HG02852 (cell line): ENCODE measurements at regions not wholly inside any gene's neighbourhood (a gene's known extent, or its start where the extent isn't known, plus 50 kb on each side); places are given as distances from the start of the nearest gene placed in this dataset.
"Not testable (repeated sequence)": the region's sequence is repeated elsewhere in the genome, so short reads cannot be mapped to it uniquely, and the experiment has no call there.

Experiments used
- ATAC-seq: cut with Tn5 transposase; IDR thresholded peaks from one replicate; pipeline ENCODE4 v1.9.1; 2021; ENCODE audit warnings: mild to moderate bottlenecking, moderate library complexity; ENCODE audit not compliant: unreplicated experiment

DNA sequence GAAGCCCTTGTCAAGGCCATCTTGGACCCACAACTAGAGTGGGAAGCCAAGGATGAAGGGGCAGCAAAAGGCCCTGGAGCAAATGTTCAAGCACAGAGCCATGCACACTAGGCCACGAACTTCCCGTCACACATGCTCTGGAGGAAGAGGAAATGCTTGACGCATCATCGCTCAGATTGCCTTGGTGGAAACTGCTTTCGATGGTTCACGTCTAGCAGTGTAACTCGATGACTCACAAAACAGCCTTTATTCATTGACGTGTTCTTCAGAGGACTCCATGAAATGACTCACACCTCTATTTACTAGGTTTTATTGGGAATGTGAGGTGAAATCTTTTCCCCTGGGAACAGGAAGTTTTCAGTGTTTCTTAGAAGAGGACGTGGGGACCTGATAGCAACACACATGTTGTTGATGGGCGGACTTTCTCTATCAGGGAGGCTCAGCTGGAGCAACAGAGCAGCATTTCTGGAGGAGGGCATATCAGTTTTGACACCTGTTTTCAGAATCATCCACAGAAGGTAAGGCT, 79.8 kb upstream of the FLT1 start:
- no peak for ATAC-seq

DNA sequence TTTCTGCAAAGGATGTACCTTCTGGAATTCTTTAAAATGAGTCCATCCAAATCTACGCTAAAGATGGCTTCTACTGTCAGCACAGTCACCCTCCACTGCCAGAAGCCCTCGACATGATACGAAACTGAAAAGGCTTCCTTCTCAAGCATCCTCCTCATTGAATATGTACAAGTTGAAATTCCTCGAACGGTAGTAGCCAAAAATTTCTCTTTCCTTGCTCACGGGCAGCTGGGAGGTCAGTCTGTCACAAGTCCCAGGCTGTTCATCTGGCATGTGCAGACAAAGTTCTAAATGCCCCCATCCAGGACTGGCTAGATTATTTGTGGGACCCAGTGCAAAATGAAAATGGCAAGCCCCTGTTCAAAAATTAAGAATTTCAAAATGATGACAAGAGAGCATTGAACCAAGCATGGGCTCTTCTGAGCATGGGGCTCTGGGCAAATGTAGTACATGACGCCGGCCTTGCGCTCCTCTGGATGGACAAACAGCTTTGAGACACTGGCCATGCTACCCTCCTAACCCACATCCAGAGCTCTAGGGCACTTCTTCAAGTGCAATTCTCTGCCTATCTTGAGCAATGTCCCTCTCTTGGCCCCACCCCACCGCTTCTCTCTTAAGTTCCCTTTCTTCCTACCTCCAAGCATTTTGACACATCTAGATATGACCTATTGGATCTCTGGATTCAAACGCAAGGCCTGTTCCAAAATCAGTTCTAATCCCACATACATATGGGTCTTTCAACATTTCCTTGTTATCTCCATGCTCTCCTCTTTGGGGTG, 78.9 kb upstream of the FLT1 start:
- ATAC-seq = no peak

DNA sequence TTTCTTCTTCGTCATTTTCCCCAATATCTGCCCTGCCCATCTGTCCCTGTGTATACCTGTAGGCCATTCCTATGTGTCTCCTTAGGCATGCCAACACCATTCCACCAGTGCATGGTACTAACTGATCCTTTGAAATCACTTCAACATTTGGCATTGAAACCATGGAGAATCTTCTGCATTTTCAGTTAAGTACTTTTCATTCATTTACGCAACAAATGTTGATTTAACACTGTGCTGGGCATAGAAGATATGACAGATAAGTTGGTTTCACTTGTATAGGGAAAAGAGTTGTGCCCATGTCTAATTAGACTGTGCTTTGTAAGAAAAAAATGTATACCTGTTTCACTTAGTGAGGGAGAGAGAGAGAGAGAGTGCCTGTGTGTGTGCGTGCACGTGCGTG, 77.9 kb upstream of the FLT1 start:
- ATAC-seq = no peak

DNA sequence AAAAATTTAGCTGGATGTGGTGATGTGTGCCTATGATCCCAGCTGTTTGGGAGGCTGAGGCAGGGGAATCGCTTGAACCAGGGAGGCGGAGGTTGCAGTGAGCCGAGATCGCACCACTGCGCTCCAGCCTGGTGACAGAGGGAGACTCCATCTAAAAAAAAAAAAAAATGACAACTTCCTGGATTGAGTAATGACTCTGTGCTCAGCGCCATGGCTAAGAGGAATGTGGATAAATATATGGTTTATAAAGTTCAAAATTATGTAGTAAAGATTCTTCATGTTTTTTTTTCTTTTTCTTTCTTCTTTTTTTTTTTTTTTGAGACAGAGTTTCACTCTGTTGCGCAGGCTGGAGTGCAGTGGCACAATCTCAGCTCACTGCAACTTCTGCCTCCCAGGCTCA, 75.4 kb upstream of the FLT1 start:
- not testable (repeated sequence) for ATAC-seq

DNA sequence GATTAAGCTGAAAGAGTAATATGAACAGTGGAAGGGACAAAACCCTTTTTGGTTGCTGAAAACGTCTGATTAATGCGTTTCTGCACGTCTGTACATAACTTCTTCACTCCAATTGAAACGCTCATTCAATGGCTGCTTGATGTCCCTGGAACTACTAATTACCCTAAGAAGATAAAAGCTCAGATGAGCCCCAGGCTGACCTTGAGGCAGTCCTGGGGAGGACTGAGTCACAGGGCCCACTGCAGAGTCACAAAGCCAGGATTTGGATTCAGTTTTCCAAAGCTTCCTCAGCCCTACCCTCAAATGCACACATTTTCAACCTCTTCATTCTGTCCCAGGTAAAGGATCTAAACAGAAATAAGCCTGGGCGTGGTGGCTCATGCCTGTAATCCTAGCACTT, 75.0 kb upstream of the FLT1 start:
- no peak for ATAC-seq

DNA sequence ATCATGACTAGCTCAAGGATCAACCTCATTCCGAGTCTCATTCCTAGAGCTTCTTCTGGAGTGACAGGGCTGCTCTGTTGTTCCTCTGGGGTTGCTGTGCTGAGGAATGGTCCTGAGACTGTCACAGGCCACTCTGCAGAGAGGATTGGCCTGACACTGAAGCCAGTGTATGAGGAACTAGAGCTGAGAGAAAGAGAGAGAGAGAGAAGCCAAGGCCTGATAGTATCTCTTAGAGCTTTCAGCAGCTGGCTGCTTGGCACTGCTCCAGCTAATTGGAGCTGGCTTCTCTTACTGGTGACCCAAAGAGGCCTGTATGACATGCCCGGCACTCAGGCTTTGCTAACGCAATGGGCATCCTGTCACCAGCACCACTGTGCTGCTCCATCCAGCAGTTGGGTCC, 73.4 kb upstream of the FLT1 start:
- peak; percentile 79 for ATAC-seq

DNA sequence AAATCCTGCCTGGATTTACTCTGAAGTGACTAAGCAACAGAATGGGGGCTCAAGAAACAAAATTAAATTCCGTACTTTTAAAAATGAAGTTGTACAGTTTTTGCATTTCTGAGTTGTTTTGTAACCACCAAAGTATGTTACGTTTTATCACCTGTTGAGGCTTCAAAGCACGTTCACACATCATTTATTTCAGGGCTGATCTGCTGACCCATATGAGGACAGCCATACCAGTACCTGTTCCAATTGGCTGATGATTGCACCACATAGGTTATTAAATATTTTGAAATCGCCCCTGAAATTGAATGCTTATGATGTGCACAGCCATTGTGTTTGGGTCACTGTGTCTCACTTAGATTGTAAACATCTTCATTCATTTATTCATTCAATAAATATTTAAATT, 72.0 kb upstream of the FLT1 start:
- ATAC-seq = no peak

DNA sequence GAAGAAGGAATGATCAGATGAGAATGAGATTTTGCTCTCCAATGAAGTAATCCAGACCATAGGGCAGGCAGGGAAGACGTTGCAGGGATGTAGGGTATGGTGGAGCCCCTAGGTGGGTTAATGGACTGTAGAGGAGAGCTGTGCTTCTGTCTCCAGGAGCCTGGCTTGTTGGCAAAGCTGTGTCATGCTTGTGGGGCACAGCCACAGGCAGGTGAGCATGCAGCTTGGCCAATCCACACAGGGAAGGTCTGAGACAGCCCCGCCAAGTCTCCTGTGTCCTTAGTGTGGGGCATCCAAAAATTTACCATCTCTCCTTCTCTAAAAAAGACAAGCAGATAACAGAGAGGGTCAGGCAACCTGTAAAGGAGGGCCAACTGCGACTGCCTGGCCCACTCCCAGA, 71.4 kb upstream of the FLT1 start:
- ATAC-seq = no peak

DNA sequence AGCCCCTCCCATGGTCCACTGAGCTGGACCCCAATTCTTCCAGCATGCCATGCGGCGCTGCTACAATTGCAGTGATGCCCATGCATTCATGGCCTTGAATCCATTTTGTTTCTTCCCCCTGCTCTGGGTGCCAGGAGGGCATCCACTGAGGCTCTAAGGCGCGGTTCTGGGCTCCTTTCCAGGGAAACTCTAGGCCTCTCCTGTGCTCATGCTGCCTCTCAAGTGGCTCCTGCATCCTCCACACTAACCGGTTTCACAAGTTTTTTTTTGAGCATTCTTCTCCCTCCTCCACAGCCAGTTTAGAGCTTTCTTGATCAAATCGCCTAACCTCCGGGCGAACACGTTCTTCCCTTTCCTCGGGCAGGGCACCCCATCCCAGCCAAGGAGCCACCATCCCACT, 69.1 kb upstream of the FLT1 start:
- ATAC-seq = no peak

DNA sequence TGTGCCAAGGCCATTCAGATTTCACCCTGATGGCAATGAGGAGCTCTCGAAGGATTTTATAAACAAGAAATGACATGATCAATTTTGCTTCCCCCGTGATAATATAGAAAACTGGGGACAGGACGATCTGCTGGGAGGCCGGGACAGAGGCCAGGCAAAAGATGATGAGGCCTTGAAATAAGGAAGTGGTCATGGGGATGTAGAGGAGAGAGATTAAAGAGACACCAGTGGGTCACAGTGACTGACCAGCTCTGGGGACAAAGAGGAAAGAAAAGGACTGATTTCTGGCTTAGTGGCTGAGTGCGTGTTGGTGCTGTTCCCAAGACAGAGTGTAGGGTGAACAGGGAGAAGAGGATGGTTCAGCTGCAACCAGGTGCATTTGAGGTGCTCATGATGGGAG, 68.7 kb upstream of the FLT1 start:
- ATAC-seq = no peak

DNA sequence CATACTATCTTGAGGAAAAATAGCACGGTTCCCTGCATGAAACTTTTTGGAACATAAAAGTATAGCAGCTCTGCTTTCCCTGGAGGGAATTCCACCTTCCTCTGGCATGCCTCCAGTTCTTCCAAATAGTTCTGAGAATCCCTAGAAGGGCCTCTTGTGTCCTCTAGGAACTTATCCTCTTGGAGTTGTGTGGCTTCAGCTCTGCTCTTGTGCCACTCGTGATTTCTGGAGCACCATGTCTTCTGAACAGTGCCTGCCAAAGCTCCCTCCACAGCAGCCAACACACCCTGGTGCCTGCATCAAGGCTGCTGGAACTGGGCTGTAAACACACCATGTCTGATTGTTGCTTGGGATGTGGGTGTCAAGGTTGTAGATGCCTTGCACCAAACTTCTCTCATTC, 65.7 kb upstream of the FLT1 start:
- no peak for ATAC-seq

DNA sequence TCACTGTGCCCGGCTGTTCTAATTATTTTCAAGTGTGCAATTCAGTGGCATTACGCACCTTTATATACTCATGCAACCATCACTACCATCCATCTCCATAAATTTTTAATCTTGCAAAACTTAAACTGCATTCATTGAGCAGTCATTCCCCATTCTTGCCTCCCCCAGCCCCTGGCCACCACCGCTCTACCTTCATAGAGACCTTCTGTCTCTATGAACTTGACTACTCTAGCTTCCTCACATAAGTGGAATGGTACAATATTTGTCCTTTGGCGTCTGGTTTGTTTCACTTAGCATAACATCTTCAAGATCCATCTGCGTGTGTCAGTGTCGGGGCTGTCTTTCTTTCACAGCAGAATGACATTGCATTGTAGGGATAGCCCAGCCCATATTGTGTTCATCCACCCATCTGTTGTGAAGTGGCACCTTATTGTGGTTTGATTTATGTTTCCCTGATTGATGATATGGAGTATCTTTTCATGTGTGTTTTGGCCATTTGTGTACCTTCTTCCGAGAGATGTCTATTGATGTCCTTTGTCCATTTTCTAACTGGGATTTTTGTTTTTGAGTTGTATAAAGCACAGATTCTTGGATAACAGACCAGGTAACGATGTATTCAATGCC, 64.8 kb upstream of the FLT1 start:
- no peak for ATAC-seq

DNA sequence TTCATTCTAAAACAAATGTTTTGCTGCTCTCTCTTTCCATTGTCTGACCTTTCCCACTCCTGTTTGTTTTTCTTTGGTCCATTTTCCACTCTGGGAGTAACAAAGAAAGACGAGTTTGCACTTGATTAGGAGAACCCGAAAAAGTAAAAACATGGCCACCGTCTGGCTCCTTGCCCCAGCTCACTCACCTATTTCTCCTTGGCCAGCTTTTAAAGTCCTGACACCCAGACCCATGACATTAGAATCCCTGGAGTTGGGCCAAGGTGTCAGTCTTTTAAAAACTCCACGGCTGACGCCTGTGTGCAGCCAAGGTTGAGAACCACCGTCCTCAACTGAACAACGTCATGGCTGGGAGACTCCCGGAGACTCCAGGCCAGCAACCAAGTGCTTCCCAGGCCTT, 63.6 kb upstream of the FLT1 start:
- ATAC-seq = no peak

DNA sequence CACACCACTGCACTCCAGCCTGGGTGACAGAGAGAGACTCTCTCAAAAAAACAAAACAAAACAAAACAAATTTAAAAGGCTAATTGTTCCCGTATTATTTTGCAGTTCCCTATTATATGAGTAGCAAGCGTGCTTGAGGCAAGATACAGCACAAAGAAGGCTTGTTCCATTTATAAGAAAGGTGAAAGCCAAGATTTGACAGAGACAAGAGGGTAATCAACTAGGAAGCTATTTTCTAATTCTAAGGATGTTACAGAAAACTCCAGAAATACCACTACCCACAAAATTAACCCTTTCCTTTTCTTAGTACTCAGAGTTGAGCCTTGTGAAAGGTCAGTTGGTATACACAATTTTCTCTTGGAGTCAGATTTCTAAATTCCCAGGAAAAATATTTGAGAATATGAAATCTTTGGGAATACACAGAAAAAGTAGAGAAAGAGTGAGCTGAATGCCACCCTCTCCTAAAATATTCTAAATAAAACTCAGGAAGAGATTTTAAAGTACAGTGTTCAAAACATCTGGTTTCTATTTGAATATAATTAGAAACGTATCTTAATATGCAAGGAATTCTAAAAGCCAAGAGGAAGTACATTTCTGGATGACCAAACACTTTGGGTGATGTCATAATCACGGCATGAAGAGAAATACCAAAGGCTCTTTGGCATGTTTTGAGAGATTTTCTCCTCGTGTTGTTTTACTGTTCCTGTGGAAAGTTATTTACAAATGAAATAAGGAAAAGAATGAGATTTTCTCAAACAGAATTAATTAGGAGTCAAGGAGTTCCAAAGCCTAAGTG, 63.0 kb upstream of the FLT1 start:
- ATAC-seq = no peak

DNA sequence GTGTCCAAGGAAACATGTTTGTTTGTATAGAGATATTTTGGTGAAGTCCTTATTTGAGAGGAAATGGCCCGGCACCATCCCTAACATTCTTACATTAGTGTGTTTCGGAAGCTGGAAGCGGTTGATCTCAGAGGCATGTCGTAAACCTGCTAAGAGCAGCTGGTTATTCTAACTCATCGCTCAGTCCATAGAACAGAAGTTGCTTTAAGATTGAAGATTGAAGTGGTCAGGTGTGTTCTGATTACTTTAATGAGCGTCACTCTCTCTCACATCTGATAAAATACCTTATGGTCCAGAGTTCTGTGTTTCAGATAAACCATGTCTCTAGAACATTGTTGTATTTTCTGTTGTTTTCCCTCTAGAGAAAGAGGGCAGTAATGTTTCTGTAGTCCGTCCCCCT, 60.2 kb upstream of the FLT1 start:
- ATAC-seq = no peak

DNA sequence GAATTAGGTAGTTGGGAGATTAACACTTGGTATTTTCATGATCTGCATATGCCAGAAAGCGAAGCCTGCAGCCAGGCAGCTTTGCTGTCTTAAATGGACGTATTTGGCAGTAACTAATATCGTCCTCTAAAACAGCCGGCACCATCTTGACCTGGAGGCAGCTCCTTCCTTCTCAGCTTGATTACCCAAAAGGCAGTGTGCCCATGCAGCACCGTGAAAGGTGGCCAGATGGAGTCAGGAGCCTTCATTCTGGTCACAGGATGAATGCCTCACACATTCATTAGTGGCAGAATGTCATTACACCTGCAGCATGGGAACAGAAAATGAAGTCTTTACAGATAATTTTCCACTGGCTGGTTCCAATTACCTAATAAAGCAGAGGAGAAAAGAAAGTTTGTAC, 59.0 kb upstream of the FLT1 start:
- ATAC-seq = no peak

DNA sequence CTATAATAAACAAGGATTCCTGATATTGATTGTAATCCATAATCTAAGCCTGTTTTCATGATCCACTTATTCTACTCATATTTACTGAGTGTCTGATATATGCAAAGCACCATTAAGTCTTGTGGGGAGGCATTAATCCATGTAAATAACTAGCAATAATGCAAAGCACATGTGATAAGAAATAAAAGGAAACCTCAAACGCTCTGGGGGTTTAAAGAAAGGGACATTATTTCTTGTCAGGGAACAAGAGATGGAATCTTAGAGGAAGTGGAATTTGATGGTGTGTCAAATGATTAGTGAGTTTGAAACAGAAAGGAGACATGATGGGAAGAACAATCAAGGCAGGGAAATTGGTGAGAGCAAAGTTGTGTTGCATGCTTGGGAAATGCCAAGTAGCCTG, 57.4 kb upstream of the FLT1 start:
- ATAC-seq = no peak

DNA sequence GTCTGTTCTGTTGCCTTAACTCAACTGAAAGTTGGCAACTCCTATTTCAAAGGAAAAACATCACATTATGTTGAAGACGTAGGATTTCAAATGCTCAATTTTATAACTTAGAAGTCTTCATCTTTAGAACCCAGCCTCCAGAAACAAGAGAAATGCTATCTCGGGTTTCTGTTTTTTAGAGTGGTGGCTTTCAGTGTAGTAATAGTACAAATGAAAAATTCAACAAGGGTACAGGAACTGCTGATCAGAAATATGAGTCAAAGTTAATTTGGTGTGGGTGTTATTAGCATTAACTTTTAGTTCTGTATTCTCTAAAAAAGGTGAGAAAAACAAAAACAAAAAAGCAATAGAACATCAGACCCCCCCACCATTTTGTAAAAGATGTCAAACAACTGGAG, 56.6 kb upstream of the FLT1 start:
- no peak for ATAC-seq

DNA sequence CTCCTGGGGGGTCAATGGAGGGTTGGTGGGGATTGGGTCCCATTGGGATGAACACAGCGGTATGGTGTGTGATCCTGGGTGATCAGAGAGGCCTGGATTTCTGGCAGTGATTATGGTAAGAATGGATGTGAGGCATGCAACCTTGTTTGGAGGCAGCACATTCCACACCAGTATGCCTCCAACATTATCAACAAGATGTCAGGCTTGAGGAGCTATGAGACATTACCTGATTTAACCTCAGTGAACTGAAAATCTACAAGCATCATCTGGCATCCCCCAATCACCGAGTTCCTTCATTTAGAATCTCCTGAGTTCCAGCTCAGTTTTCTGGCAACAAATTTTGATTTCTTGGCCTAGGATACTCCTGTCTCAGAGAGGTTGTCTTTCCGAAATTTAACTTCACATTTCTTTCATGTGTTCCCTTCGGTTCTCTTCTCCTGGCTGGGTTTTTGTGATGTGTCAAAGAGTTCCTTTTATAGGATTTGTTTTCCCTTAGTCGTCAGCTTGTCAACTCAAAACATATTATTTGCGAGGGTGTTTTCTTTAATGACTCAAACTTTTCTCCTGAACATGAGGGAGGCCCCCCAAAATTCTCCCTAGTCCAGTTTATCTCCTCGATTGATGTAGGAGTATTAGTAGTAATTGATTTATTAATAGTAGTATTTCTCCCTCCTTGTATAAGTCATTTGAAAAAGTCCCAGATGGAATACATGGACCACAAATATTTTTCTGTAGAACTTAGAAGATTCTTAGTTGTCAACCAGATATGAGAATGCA, 56.0 kb upstream of the FLT1 start:
- no peak for ATAC-seq

DNA sequence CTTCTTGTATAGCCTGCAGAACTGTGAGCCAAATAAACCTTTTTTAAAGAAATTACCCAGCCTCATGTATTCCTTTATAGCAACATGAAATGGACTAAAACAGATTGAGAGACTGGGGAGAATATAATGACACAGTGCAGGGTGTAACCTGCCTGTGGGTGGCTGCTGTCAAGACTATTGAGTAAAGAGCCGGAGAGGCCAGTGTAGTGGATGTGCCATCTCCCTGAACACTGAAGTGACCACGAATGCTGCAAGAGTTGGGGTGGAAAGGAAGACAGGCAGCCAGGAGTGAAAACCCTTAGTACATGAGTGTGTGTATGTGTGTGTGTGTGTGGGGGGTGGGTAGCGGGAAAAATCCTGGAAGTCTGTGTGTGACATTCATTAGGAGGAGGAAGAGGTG, 55.2 kb upstream of the FLT1 start:
- no peak for ATAC-seq

DNA sequence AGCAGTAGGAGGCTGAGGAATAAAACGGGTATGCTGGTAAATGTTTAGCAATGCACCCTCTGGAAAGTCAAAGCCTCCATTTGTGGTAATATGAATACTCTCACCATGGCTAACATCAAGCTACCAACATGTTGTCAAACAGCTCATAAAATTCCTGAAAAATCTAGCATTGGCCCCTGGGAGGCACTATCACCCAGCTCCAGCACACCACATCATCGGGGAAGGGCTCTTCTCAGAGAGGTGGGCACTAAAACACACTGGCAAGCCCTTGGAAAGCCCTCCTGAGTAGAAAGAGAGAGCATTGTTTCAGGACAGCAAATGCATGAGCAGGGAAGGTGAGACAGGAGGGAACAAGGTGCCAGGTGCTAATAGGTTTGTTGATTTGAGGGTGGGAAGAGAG, 53.9 kb upstream of the FLT1 start:
- no peak for ATAC-seq
